Amygdala (tissue), 56 donors: ENCODE measurements at regions not wholly inside any gene's neighbourhood (a gene's known extent, or its start where the extent isn't known, plus 50 kb on each side); places are given as distances from the start of the nearest gene placed in this dataset.

ENCODE experiments used
- DNase-seq, 56 donors: peaks; one replicate each; lab custom pipeline; 2025; lab: John Stamatoyannopoulos, UW

GRCh38 chr14:53810221-53810620, 146.4 kb downstream of the BMP4 start:
- no peak for DNase-seq

GRCh38 chr14:53808042-53808441, 148.6 kb downstream of the BMP4 start:
- no peak for DNase-seq

DNA sequence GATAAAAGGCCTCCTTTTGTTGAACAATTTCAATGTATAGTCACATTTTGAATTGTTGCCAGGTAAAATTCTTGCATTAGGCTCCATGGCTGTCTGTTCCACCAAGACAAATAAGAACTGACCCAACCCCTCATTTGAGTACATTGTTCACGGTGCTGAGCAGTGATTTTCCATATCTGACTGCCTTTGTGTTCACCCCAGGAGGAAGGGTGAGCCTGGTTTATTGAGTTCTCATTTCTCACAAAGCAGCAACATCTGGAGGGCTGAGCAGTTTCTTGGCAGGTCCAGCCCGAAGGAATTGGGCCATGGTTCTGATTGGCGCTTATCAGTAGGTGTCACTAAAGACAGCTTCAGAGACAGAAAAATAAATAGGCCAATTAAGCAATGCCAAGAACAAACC, 149.1 kb downstream of the BMP4 start:
- DNase-seq, result no peak

GRCh38 chr14:53807108-53807507, 149.5 kb downstream of the BMP4 start:
- no peak for DNase-seq

DNA sequence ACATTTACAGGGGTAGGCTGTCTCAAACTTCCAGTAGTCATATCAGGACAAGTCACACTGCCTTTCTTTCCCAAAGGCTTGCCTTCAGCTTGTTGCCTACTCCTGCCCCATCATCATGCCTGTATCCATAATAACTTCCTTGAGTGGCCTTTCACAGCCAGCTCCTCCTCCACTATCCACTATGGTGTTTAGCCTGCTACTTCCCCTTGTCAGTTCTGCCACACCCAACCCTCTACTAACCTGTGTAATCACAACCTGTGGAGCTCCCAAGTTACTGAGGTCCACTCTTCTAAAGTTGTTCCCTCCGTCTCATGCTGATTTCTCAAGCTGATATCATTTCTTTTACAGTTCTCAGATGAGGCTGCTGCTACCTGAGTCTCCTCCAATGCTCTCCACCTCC, 159.9 kb downstream of the BMP4 start:
- no peak for DNase-seq

DNA sequence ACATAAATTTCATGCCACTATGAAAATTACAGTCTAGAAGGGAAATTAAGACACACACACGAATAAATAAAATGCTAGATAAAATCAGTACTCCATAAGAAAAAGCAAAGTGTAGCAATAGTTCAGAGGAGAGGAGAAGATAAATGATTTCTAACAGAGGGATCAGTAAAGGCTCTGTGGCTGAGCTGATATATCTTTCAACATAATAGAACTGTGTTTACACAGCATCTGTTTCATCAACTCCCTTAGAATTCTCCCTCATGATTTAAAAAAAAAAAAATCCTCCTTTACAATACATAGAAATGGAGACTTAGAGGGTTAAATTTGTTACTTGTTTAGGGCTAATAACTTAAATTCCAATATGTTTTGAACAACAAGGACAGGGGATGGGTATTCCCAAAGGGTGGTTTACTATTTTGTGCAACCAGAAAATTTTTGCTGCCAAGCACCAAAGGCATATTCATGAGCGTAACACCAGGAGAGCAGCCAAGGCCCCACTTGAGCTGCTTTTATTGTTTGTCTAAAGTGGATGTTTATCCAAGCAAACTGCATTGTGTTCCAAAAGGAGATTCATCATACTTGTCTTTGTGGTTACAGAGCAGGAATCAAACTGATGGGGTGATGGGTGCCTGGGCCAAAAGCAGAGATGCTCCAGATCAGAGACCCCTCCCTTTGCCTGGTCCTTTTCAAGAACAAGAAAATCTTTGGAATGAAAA, 162.7 kb downstream of the BMP4 start:
- peak in 24 of 56 donors; percentile 1 to 32 (median 8) for DNase-seq

- no peak for DNase-seq
Measured at GRCh38 chr14:53792909-53793308, 163.7 kb downstream of the BMP4 start.

GRCh38 chr14:53790731-53791500, 165.7 kb downstream of the BMP4 start:
- no peak for DNase-seq

DNA sequence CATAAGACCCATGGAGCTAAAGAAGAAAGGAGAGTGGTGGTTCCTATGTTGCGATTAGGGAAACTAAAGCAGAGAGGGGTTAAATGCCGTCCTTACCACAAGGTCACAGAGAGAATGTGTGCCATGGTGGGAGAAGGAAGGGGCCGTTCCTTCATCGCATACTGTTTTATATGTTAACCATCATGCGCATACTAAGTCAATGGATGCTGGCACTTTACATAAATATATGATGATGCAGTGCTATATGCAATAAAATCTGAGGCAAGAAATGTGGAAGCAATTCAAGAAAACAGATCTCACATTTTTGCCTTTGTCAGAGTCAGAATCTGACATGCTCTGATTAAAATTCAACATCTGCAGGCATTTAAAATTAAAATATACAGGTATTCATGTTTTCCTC, 168.1 kb downstream of the BMP4 start:
- no peak for DNase-seq

DNA sequence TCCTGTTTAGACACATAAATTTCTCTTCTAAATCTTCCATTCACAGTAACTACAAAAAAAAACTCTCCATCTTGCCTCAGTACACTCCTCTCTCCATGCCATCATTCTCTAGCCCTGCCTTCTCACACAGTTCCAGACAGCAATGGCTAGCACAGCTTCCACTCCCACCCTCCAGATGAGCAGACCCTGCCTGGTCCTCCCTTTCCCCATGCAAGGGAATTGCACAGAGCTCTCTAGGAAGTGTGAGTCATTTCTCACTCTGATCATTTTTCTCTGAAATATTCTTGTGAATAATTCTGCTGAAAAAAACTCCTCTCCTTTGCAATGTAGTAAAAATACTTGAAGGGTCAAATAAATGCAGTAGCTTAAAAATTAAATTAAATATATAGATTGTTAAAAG, 170.6 kb downstream of the BMP4 start:
- peak in 3 of 56 donors; percentile 1 to 10 (median 5) for DNase-seq

GRCh38 chr14:53784688-53785087, 171.9 kb downstream of the BMP4 start:
- no peak for DNase-seq

- no peak for DNase-seq
Measured at GRCh38 chr14:53783256-53783655, 173.4 kb downstream of the BMP4 start.

DNA sequence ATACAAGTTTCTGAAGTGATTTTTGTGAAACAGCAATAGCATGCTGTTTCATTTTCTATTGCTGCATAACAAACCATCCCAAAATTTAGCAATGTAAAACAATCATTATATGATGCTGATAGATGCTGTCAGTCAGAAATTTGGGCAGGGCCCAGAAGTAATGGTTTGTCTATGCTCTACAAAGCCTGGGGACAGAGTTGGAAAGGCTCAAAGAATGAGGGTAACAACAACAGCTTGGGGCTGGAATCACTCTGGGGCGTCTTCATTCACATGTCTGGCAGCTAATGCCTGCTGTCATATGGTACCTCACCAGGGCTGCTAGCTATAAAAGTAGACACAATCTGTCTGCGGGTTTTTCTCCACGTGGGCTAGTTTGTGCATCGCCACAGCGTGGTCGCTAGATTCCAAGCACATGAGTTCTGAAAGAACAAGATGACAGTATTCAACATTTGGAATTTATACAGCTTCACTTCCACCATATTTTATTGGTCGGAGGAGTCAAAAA, 176.5 kb downstream of the BMP4 start:
- no peak for DNase-seq

DNA sequence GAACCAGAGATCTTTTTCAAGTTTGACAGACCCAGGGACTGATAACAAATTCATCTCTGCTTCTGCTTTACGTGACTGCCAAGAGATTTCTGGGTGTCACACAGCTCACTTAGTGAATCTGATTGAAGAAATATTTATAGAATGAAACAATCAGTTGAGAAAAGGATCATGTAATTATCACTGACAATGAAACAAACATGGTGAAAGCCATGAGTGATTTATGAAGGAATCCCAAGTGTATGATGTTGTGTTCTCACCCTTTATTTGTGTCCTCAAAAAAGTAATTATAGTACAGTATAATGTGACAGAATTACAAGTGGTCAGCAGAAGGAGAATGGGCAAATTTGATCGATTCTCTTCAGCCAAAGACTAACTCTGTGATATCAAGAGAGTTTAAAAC, 177.3 kb downstream of the BMP4 start:
- DNase-seq, result no peak

DNA sequence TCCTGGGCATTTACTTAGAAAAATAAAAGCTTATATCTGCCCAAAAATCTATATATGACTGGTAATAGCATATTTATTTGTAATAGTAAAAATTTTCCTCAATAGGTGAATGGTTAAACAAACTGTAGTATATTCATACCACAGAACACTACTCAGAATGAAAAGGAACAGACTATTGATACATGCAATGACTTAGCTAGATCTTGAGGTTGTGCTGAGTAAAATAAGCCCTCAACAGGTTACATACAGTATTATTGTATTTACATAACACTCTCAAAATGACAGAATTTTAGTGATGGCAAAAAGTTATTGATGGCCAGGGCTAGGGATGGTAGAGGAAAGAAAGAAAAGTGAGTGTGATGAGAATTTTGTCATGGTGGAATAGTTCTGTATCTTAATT, 178.4 kb downstream of the BMP4 start:
- DNase-seq, result no peak

DNA sequence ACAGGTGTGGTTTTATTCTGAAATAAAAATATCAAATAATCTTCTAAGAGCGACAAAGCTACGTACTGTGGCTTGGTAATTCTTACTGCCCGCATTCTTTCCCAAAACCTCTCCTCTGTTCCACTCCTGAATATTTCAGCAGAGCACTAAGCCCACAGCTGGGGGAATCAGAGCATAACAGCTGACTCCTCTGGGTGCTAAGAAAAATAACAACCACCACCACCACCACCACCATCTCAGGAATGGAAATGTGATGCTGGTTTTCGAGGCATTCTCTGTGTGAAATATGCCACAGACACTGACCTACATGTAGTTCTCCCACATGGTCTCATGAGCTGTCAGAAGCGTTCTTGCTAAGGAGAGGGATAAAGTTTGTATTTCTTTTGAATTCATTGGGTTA, 183.7 kb downstream of the BMP4 start:
- DNase-seq, result no peak

DNA sequence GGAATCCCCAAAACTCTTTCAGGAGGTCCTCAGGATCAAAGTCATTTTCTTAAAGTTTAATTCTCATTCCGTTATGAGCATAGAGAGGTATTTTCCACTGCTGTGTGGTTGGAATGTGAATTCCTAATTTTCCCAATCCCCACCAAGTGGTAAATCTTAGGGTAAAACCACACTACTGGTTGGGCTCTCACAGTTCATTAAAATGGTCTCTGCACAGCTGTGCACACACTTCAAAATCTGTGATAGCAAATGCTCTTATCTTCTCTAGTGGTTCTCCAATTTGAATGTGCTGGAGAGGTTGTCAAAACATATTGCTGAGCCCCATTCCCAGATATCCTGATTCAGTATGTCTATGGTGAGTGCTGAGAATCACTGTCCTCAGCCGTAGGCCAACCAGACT, 189.1 kb downstream of the BMP4 start:
- no peak for DNase-seq

GRCh38 chr14:53766601-53767000, 190.0 kb downstream of the BMP4 start:
- no peak for DNase-seq

DNA sequence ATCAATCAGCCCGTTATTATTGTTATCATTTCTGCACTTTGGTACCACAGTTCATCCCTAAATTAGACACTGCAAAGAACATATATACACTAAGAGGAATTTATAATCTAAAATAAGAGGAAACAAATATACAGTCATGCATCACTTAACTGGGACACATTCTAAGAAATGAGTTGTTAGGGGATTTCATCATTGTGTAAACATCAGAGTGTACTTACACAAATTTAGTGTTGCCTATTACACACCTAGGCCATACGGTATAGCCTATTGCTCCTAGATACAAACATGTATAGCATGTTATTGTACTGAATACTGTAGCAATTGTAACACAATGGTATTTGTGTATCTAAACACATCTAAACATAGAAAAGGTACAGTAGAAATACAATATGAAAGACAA, 190.5 kb downstream of the BMP4 start:
- no peak for DNase-seq

DNA sequence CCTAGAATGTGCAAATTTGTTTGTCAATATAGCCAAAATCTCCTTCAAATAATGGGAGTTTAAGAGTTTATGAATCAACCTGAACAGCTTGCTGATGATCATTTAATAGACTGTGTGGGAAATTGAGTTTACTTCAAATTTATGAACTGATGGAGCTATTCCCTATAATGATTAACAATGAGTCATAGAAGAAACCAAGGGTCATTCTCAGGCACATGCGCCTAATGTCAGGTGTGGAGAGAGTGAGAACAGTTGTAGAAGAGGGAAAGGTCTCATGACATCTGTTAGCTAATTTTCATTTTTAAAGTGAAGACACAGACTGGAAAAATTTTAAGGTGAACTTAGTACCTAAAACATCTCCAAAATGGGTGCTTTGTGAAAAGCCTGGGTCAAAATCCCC, 191.8 kb downstream of the BMP4 start:
- no peak for DNase-seq

DNA sequence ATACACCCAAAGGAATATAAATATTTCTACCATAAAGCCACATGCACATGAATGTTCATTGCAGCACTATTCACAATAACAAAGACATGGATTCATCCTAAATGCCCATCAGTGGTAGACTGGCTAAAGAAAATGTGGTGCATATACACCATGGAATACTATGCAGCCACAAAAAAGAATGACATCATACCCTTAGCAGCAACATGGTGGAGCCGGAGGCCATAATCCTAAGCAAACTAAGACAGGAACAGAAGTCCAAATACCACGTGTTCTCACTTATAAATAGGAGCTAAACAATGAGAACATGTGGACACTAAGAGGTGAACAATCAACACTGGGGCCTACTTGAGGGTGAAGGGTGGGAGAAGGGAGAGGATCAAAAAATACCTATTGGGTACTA, 198.5 kb downstream of the BMP4 start:
- no peak for DNase-seq

DNA sequence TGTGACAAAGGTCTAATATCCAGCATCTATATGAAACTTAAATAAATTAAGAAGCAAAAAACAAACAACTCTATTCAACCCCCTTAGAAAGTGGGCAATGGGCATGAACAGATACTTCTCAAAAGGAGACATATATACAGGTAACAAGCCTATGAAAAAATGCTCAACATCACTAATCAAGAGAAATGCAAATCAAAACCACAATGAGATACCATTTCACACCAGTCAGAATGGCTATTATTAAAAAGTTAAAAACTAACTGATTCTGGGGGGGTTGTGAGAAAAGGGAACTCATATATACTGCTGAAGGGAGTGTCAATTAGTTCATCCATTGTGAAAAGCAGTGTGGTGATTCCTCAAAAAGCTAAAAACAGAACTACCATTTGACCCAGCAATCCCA, 198.9 kb downstream of the BMP4 start:
- DNase-seq, result no peak
